Lower leg skin (tissue), 3 donors: ENCODE measurements at regions not wholly inside any gene's neighbourhood (a gene's known extent, or its start where the extent isn't known, plus 50 kb on each side); places are given as distances from the start of the nearest gene placed in this dataset.

Experiments used
- CTCF ChIP-seq, 3 donors: fragments of 450-650 bp; IDR thresholded peaks; one replicate each; pipeline ENCODE4 v1.5.1; 2016; ENCODE audit warnings: antibody characterized with exemption in 3 of 3, mild to moderate bottlenecking in 3 of 3, moderate library complexity in 2 of 3
- POLR2A ChIP-seq, 2 donors: fragments of 450-650 bp; IDR thresholded peaks; one replicate each; pipeline ENCODE4 v1.6.1; 2016 to 2017; ENCODE audit warnings: antibody characterized with exemption in 2 of 2, mild to moderate bottlenecking in 1 of 2, moderate library complexity in 1 of 2

- TF ChIP-seq CTCF (IDR thresholded peaks at IDR 0.05): no peak
- TF ChIP-seq POLR2A (IDR thresholded peaks at IDR 0.05): no peak
Observed at GRCh38 chr4:175932116-175932515, 120.1 kb upstream of the GPM6A start.
